ENCODE measurements at regions not wholly inside any gene's neighbourhood (a gene's known extent, or its start where the extent isn't known, plus 50 kb on each side); places are given as distances from the start of the nearest gene placed in this dataset.

DNA sequence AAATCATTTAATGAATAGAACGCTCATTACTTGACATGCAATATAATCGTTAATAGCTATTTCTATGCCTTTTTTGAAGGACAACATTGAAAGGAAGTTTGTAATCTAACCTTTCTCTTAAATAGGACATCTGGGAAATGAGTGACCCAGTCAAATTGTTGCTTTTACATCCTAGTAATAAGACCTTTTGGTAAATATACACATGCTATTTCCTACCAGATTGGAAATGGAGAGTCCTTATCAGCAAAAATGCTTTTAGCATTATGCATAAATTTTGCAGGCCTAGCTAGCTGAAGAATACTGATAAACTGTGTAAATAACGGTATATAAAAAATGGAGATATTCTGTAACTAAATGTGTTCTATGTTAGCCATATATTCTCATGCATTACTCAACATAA, 567.3 kb upstream of the DSEL start:
- DNase-seq (ENCODE audit: insufficient read length, low spot score) (no peak), FAIRE-seq (no peak)
- TF ChIP-seq PAX5 (IDR thresholded peaks at IDR 0.05; ENCODE audit: insufficient read depth, low read length, severe bottlenecking) (no peak), SPI1 (IDR thresholded peaks at IDR 0.05; ENCODE audit: low read depth, low read length) (no peak), POLR2AphosphoS5 (IDR thresholded peaks at IDR 0.05; ENCODE audit: low read depth, low read length) (no peak), POLR2A (IDR thresholded peaks at IDR 0.05; ENCODE audit: low read depth, low read length) (no peak), POU2F2 (IDR thresholded peaks at IDR 0.05; ENCODE audit: low read depth, low read length) (no peak), TAF1 (IDR thresholded peaks at IDR 0.05; ENCODE audit: low read depth, low read length) (no peak)

DNA sequence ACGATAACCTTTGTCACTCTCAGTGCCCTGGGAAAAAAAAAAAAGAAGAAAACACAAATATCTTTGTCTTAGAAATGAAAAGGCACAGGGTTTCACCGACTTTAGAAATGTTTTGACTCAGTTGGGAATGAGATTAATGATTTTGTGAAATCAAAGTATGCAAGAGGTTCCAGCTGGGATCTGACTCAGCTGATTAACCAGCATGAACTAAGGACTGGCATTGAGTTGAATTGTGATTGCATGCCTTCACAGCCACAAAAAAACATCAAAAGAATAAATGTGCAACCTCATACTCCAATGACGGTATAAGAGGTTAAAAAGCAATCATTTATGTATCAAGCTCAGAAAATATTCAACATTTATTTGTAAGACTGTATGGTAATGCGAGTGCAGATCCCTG, 566.6 kb upstream of the DSEL start:
- FAIRE-seq (no peak), DNase-seq (ENCODE audit: insufficient read length, low spot score) (no peak)
- TF ChIP-seq POLR2AphosphoS5 (IDR thresholded peaks at IDR 0.05; ENCODE audit: low read depth, low read length) (no peak), TAF1 (IDR thresholded peaks at IDR 0.05; ENCODE audit: low read depth, low read length) (no peak), PAX5 (IDR thresholded peaks at IDR 0.05; ENCODE audit: insufficient read depth, low read length, severe bottlenecking) (no peak), SPI1 (IDR thresholded peaks at IDR 0.05; ENCODE audit: low read depth, low read length) (no peak), POU2F2 (IDR thresholded peaks at IDR 0.05; ENCODE audit: low read depth, low read length) (no peak), POLR2A (IDR thresholded peaks at IDR 0.05; ENCODE audit: low read depth, low read length) (no peak)

DNA sequence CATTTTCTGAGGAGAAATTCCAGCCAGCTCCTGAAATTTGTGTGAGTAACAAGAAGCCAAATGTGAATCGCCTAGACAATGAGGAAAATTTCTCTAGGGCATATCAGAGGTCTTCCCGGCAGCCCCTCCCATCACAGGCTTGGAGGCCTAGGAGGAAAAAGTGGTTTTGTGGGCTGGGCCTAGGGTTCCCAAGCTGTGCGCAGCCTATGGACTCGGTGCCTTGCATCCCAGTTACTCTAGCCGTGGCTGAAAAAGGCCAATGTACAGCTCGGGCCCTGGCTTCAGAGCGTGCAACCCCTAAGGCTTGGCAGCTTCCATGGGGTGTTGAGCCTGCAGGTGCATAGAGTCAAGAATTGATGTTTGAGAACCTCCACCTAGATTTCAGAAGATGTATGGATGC, 556.2 kb upstream of the DSEL start:
- no peak for FAIRE-seq
- no peak for DNase-seq (ENCODE audit: insufficient read length, low spot score)
- TF ChIP-seq SPI1 (IDR thresholded peaks at IDR 0.05; ENCODE audit: low read depth, low read length) = no peak
- TF ChIP-seq PAX5 (IDR thresholded peaks at IDR 0.05; ENCODE audit: insufficient read depth, low read length, severe bottlenecking) = no peak
- no peak for TF ChIP-seq POLR2AphosphoS5 (IDR thresholded peaks at IDR 0.05; ENCODE audit: low read depth, low read length)
- TF ChIP-seq TAF1 (IDR thresholded peaks at IDR 0.05; ENCODE audit: low read depth, low read length) = no peak
- TF ChIP-seq POU2F2 (IDR thresholded peaks at IDR 0.05; ENCODE audit: low read depth, low read length) = no peak
- TF ChIP-seq POLR2A (IDR thresholded peaks at IDR 0.05; ENCODE audit: low read depth, low read length) = no peak

GRCh38 chr18:68060871-68061270, 544.4 kb upstream of the DSEL start:
- DNase-seq (ENCODE audit: insufficient read length, low spot score) (no peak), FAIRE-seq (no peak)
- TF ChIP-seq POU2F2 (IDR thresholded peaks at IDR 0.05; ENCODE audit: low read depth, low read length) (no peak), POLR2A (IDR thresholded peaks at IDR 0.05; ENCODE audit: low read depth, low read length) (no peak), PAX5 (IDR thresholded peaks at IDR 0.05; ENCODE audit: insufficient read depth, low read length, severe bottlenecking) (no peak), SPI1 (IDR thresholded peaks at IDR 0.05; ENCODE audit: low read depth, low read length) (no peak), TAF1 (IDR thresholded peaks at IDR 0.05; ENCODE audit: low read depth, low read length) (no peak), POLR2AphosphoS5 (IDR thresholded peaks at IDR 0.05; ENCODE audit: low read depth, low read length) (no peak)

- no peak for FAIRE-seq
- DNase-seq (ENCODE audit: insufficient read length, low spot score) = no peak
- TF ChIP-seq POLR2A (IDR thresholded peaks at IDR 0.05; ENCODE audit: low read depth, low read length) = no peak
Measured at GRCh38 chr18:68056936-68057335, 540.4 kb upstream of the DSEL start.

DNA sequence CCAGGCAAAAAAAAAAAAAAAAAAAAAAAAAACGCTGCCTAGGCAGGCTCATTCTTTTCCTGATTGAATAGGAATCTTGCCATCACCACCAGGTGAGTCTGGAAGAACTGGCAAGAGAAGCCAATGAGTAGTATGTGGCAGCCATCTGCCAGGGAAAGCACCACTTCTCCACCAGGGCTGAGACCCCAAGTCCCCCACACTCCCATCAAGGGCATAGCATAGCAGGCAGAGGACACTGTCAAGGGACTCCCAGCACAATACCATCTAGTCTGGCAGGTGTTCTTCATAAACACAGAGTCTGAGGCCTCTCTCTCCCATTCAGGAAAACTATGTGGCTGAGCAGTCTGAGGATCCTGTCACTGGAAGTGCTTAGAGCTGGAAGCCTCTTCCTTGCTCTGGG, 538.1 kb upstream of the DSEL start:
- no peak for TF ChIP-seq TAF1 (IDR thresholded peaks at IDR 0.05; ENCODE audit: low read depth, low read length)
- no peak for TF ChIP-seq PAX5 (IDR thresholded peaks at IDR 0.05; ENCODE audit: insufficient read depth, low read length, severe bottlenecking)
- no peak for TF ChIP-seq SPI1 (IDR thresholded peaks at IDR 0.05; ENCODE audit: low read depth, low read length)
- no peak for TF ChIP-seq POLR2AphosphoS5 (IDR thresholded peaks at IDR 0.05; ENCODE audit: low read depth, low read length)
- no peak for TF ChIP-seq POU2F2 (IDR thresholded peaks at IDR 0.05; ENCODE audit: low read depth, low read length)
- TF ChIP-seq POLR2A (IDR thresholded peaks at IDR 0.05; ENCODE audit: low read depth, low read length) = no peak
- DNase-seq (ENCODE audit: insufficient read length, low spot score) (no peak), FAIRE-seq (no peak)

GRCh38 chr18:68053290-68053689, 536.8 kb upstream of the DSEL start:
- no peak for TF ChIP-seq PAX5 (IDR thresholded peaks at IDR 0.05; ENCODE audit: insufficient read depth, low read length, severe bottlenecking)
- TF ChIP-seq POLR2AphosphoS5 (IDR thresholded peaks at IDR 0.05; ENCODE audit: low read depth, low read length) = no peak
- no peak for TF ChIP-seq POLR2A (IDR thresholded peaks at IDR 0.05; ENCODE audit: low read depth, low read length)
- TF ChIP-seq TAF1 (IDR thresholded peaks at IDR 0.05; ENCODE audit: low read depth, low read length) = no peak
- TF ChIP-seq POU2F2 (IDR thresholded peaks at IDR 0.05; ENCODE audit: low read depth, low read length) = no peak
- no peak for TF ChIP-seq SPI1 (IDR thresholded peaks at IDR 0.05; ENCODE audit: low read depth, low read length)
- DNase-seq (ENCODE audit: insufficient read length, low spot score) (no peak), FAIRE-seq (no peak)

DNA sequence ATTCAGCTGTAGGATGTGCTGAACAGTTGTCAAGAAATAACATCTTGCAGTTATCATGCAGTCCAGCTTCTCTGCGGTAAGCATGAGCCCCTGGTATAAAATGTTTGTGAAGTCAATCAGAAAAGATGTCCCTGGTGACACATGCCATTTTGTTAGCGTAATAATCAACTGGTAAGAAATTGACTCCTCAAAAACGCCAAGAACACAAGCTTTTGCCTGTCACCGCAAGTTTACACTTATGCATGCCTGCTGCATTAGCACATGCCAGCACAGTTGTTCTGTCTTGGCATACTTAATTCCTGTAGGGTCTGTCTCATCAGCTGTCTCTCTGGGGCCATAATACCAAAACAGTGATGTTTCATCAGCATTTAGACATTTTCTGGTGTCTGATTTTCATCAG, 524.8 kb upstream of the DSEL start:
- TF ChIP-seq SPI1 (IDR thresholded peaks at IDR 0.05; ENCODE audit: low read depth, low read length) (no peak), POLR2A (IDR thresholded peaks at IDR 0.05; ENCODE audit: low read depth, low read length) (no peak), POU2F2 (IDR thresholded peaks at IDR 0.05; ENCODE audit: low read depth, low read length) (no peak), PAX5 (IDR thresholded peaks at IDR 0.05; ENCODE audit: insufficient read depth, low read length, severe bottlenecking) (no peak), POLR2AphosphoS5 (IDR thresholded peaks at IDR 0.05; ENCODE audit: low read depth, low read length) (no peak), TAF1 (IDR thresholded peaks at IDR 0.05; ENCODE audit: low read depth, low read length) (no peak)
- FAIRE-seq = no peak
- DNase-seq (ENCODE audit: insufficient read length, low spot score) = no peak

- no peak for FAIRE-seq
- no peak for DNase-seq (ENCODE audit: insufficient read length, low spot score)
Measured at GRCh38 chr18:68040198-68040597, 523.7 kb upstream of the DSEL start.

DNA sequence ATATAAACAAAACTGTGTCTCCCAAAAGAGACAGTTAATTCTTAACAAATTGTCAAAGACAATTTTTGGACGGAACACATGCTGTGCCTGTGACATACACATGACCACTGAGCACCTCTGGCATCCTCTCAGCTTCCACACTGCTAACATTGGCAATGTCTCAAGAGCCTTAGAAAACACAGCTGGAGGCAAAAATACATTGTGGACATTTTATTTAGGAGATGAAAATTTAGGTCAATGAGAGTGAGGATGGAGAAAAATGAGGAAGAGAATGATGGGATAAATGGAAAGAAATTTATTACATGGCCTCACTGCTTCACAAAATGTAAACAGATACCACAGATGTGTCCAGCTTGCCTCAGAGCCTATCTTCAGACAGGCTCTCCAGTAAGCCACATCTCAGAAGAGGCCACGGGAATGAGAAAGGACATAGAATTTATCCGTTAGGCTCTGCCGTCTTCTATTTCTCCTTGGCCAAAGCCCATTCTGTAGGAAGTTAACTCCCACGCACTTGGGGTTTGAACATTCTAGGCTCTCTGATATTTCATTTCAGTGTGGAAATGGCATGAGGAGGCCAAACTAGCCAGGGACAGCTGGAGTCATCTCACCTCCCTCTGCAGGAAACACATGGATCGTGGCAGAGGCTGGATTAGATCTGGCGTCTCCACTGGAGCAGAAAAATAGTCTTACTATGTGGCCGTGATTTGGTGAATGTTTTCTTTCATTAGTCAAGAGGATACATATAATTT, 519.4 kb upstream of the DSEL start:
- FAIRE-seq (no peak), DNase-seq (ENCODE audit: insufficient read length, low spot score) (no peak)
- TF ChIP-seq POLR2AphosphoS5 (IDR thresholded peaks at IDR 0.05; ENCODE audit: low read depth, low read length) (no peak), SPI1 (IDR thresholded peaks at IDR 0.05; ENCODE audit: low read depth, low read length) (no peak), POU2F2 (IDR thresholded peaks at IDR 0.05; ENCODE audit: low read depth, low read length) (no peak), PAX5 (IDR thresholded peaks at IDR 0.05; ENCODE audit: insufficient read depth, low read length, severe bottlenecking) (no peak), POLR2A (IDR thresholded peaks at IDR 0.05; ENCODE audit: low read depth, low read length) (no peak)

More at GRCh38 chr18:68040198-68040597, 523.7 kb upstream of the DSEL start:
- TF ChIP-seq SPI1 (IDR thresholded peaks at IDR 0.05; ENCODE audit: low read depth, low read length) (no peak), TAF1 (IDR thresholded peaks at IDR 0.05; ENCODE audit: low read depth, low read length) (no peak), POLR2AphosphoS5 (IDR thresholded peaks at IDR 0.05; ENCODE audit: low read depth, low read length) (no peak), PAX5 (IDR thresholded peaks at IDR 0.05; ENCODE audit: insufficient read depth, low read length, severe bottlenecking) (no peak), POLR2A (IDR thresholded peaks at IDR 0.05; ENCODE audit: low read depth, low read length) (no peak)

Data from GM12891 (cell line).